Smooth muscle cell (in vitro differentiated cells): ENCODE measurements at regions not wholly inside any gene's neighbourhood (a gene's known extent, or its start where the extent isn't known, plus 50 kb on each side); places are given as distances from the start of the nearest gene placed in this dataset.

Experiments
- DNase-seq: peaks from one replicate; lab custom pipeline; 2025; ENCODE audit not compliant: unreplicated experiment; lab: John Stamatoyannopoulos, UW
- H2AFZ ChIP-seq: fragments of 200-600 bp; sonication (generic); 2 replicates; pipeline ENCODE4 v1.6.0; 2016; ENCODE audit warnings: antibody characterized with exemption, low read depth, mild to moderate bottlenecking
- H3F3A ChIP-seq: fragments of 200-600 bp; sonication (generic); 2 replicates; pipeline ENCODE4 v1.6.0; 2017; ENCODE audit warnings: antibody characterized with exemption, low read depth
- H3K27ac ChIP-seq: fragments of 200-600 bp; sonication (generic); 2 replicates; pipeline ENCODE4 v1.5.1; 2016; ENCODE audit warnings: low read depth, mild to moderate bottlenecking
- H3K27me3 ChIP-seq: fragments of 200-600 bp; sonication (generic); 2 replicates; pipeline ENCODE4 v1.6.1; 2016; ENCODE audit warnings: low read depth, mild to moderate bottlenecking
- H3K36me3 ChIP-seq: fragments of 200-600 bp; sonication (generic); 2 replicates; pipeline ENCODE4 v1.5.1; 2016; ENCODE audit warnings: low read depth
- H3K4me1 ChIP-seq: fragments of 200-600 bp; sonication (generic); 2 replicates; pipeline ENCODE4 v1.5.1; 2016; ENCODE audit warnings: low read depth
- H3K4me2 ChIP-seq: fragments of 200-600 bp; sonication (generic); 2 replicates; pipeline ENCODE4 v1.6.0; 2016; ENCODE audit warnings: mild to moderate bottlenecking
- H3K4me3 ChIP-seq: fragments of 200-600 bp; sonication (generic); 2 replicates; pipeline ENCODE4 v1.5.1; 2016; ENCODE audit warnings: mild to moderate bottlenecking
- H3K79me2 ChIP-seq: fragments of 200-600 bp; sonication (generic); 2 replicates; pipeline ENCODE4 v1.6.0; 2016; ENCODE audit warnings: low read depth, mild to moderate bottlenecking
- H3K9ac ChIP-seq: fragments of 200-600 bp; sonication (generic); 2 replicates; pipeline ENCODE4 v1.6.0; 2016; ENCODE audit warnings: low read depth
- H3K9me3 ChIP-seq: fragments of 200-600 bp; sonication (generic); replicated peaks from 2 replicates; pipeline ENCODE4 v1.5.1; 2016; ENCODE audit warnings: low read depth
- H4K20me1 ChIP-seq: fragments of 200-600 bp; sonication (generic); 2 replicates; pipeline ENCODE4 v1.6.0; 2016; ENCODE audit warnings: low read depth
- WGBS: methylation state at CpG from one replicate; pipeline ENCODE4 v1.1.7; 2016; ENCODE audit warnings: low lambda C conversion rate; 5-methylcytosine and 5-hydroxymethylcytosine counted together
- TF ChIP-seq, protein P1 (sequence below): fragments of 200-600 bp; sonication (generic); IDR thresholded peaks from 2 replicates; pipeline ENCODE4 v1.5.1; 2017; ENCODE audit warnings: borderline replicate concordance, mild to moderate bottlenecking, antibody characterized with exemption; ENCODE audit not compliant: insufficient read depth, poor library complexity, severe bottlenecking

DNA sequence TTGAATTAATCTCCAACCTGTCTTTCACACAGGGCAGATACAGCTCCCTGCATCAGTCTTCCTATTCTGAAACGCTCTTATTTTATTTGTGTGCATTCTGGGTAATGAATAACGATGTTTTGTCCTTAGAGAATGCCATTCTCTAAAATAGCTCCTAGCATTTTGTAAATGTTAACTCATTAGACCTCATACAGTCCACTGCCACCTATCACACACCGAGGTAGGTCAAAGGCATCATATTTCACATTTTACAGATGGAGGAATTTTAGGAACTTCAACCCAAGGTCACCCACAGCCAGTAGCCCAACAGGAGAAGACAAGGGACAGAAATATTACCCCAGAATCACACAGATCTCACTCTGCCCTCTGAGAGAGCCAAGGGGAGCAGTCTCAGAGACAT is 455.4 kb upstream of the GYPC start:
- no peak for DNase-seq
- no peaks in the 10 kb centered on the region for H3K4me1 ChIP-seq

DNA sequence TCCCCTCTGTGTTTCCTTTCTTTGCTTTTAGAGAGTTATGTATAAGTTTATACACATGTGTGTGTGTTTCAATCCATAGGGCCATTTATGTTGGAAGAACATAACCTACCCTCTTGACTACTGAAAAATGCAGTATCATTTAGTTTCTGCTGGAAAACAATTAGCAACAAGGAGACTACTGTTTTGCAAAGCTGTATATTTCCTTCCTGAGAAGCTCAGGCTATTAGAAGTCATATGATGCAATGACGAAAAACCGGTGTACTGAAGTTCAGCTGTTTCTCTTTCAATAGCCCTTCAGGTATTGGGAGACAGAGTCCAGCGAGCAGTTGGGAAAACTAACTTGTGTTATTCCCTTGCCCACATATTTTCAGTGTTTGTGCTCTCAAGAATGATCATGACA is 447.7 kb upstream of the GYPC start:
- TF ChIP-seq, protein P1, sequence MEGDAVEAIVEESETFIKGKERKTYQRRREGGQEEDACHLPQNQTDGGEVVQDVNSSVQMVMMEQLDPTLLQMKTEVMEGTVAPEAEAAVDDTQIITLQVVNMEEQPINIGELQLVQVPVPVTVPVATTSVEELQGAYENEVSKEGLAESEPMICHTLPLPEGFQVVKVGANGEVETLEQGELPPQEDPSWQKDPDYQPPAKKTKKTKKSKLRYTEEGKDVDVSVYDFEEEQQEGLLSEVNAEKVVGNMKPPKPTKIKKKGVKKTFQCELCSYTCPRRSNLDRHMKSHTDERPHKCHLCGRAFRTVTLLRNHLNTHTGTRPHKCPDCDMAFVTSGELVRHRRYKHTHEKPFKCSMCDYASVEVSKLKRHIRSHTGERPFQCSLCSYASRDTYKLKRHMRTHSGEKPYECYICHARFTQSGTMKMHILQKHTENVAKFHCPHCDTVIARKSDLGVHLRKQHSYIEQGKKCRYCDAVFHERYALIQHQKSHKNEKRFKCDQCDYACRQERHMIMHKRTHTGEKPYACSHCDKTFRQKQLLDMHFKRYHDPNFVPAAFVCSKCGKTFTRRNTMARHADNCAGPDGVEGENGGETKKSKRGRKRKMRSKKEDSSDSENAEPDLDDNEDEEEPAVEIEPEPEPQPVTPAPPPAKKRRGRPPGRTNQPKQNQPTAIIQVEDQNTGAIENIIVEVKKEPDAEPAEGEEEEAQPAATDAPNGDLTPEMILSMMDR, result no peak
- Histone ChIP-seq H3K9ac (no peak overlapping the region), H3K4me2 (no peak overlapping the region), H3K27ac (no peak overlapping the region), H3K4me3 (no peak overlapping the region), H3K4me1 (no peaks in the 10 kb centered on the region), H3K36me3 (no peaks in the 10 kb centered on the region), H2AFZ (no peak overlapping the region), H3F3A (no peaks in the 10 kb centered on the region), H3K9me3 (no peaks in the 10 kb centered on the region), H3K79me2 (no peaks in the 10 kb centered on the region), H3K27me3 (no peaks in the 10 kb centered on the region), H4K20me1 (no peaks in the 10 kb centered on the region)
- 89% methylated on average over 3 of the region's 3 CpGs for WGBS
- DNase-seq, result no peak

More for the DNA sequence above, 455.4 kb upstream of the GYPC start:
- H3F3A ChIP-seq, result no peaks in the 10 kb centered on the region
- no peak overlapping the region for H3K4me2 ChIP-seq
- 85% methylated on average over 3 of the region's 3 CpGs for WGBS
- no peak overlapping the region for H3K4me3 ChIP-seq
- TF ChIP-seq, protein P1, result no peak
- H3K9me3 ChIP-seq, result no peaks in the 10 kb centered on the region
- H4K20me1 ChIP-seq, result no peaks in the 10 kb centered on the region
- no peak overlapping the region for H3K9ac ChIP-seq
- no peaks in the 10 kb centered on the region for H3K79me2 ChIP-seq
- no peaks in the 10 kb centered on the region for H3K27me3 ChIP-seq
- no peak overlapping the region for H2AFZ ChIP-seq
- no peaks in the 10 kb centered on the region for H3K36me3 ChIP-seq
- H3K27ac ChIP-seq, result no peak overlapping the region

DNA sequence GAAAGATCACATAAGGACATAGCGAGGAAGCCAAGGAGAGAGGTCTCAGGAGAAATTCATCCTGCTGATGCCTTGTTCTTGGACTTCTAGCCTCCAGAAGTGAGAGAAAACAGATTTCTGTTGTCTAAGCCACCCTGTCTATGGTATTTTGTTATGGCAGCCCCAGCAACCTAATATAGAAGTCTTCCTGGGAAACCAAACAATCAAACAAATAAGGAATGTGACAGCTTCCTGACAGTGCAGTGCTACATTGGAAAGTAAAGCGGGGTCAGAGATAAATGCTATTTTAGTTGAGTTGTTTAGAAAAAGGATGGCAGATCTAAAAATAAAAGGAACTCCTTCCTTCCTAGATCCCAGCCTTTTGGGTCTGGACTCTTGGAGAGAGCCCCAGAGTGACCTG is 443.2 kb upstream of the GYPC start:
- Histone ChIP-seq H4K20me1 (no peaks in the 10 kb centered on the region), H3K9ac (no peak overlapping the region), H3K36me3 (no peaks in the 10 kb centered on the region), H2AFZ (no peak overlapping the region), H3K27me3 (no peaks in the 10 kb centered on the region), H3F3A (no peaks in the 10 kb centered on the region), H3K4me3 (no peak overlapping the region), H3K9me3 (no peaks in the 10 kb centered on the region), H3K79me2 (no peaks in the 10 kb centered on the region), H3K4me1 (no peaks in the 10 kb centered on the region), H3K27ac (no peak overlapping the region), H3K4me2 (no peak overlapping the region)
- TF ChIP-seq, protein P1, result no peak
- DNase-seq, result no peak
- WGBS, result 89% methylated on average over 2 of the region's 2 CpGs

DNA sequence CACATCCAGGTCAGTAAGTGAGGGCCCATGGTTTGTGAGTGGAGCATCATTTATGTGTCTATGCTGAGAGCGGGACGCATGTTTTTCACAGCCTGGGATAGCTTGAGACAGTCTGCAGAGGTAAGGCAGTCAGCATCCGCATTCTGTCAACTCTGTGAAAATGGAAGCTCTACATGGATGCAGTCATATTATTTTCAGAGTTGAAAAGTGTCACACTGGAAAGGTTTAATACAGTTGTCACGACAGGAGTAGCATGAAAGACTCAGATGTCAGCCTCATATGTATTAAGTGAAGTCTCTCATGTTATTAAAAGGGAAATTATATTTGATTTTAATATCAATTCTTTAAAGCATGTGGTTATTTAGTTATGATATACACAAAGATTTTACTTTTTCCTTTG is 436.9 kb upstream of the GYPC start:
- WGBS, result 97% methylated on average over 4 of the region's 4 CpGs
- H4K20me1 ChIP-seq, result no peaks in the 10 kb centered on the region
- no peaks in the 10 kb centered on the region for H3K36me3 ChIP-seq
- H3K27me3 ChIP-seq, result no peaks in the 10 kb centered on the region
- no peak overlapping the region for H3K4me3 ChIP-seq
- no peak overlapping the region for H3K27ac ChIP-seq
- TF ChIP-seq, protein P1, result no peak
- H3K9ac ChIP-seq, result no peak overlapping the region
- no peaks in the 10 kb centered on the region for H3F3A ChIP-seq
- no peaks in the 10 kb centered on the region for H3K9me3 ChIP-seq
- no peaks in the 10 kb centered on the region for H3K4me1 ChIP-seq
- H3K4me2 ChIP-seq, result no peak overlapping the region
- no peak for DNase-seq
- no peaks in the 10 kb centered on the region for H3K79me2 ChIP-seq
- no peak overlapping the region for H2AFZ ChIP-seq
